ENCODE measurements at regions not wholly inside any gene's neighbourhood (a gene's known extent, or its start where the extent isn't known, plus 50 kb on each side); places are given as distances from the start of the nearest gene placed in this dataset.
"Not testable (repeated sequence)": the region's sequence is repeated elsewhere in the genome, so short reads cannot be mapped to it uniquely, and the experiment has no call there.

GRCh38 chr14:89688507-89689211 lies 265.9 kb downstream of the EFCAB11 start:
- ChIA-PET POLR2A (no interaction called here), CTCF (interaction anchor here (0.6 kb wide), 1 partner anchor 70 kb away, joined by 3 read pairs; no protein-coding TSS in a partner anchor)
- H3K36me3 ChIP-seq (ENCODE audit: control insufficient read depth, insufficient read depth, low read length) = no peaks in the 10 kb centered on the region
- H3K4me3 ChIP-seq (ENCODE audit: low read depth, low read length) = no peak overlapping the region
- no peak for DNase-seq (ENCODE audit: low read depth)
- TF ChIP-seq, protein P1, sequence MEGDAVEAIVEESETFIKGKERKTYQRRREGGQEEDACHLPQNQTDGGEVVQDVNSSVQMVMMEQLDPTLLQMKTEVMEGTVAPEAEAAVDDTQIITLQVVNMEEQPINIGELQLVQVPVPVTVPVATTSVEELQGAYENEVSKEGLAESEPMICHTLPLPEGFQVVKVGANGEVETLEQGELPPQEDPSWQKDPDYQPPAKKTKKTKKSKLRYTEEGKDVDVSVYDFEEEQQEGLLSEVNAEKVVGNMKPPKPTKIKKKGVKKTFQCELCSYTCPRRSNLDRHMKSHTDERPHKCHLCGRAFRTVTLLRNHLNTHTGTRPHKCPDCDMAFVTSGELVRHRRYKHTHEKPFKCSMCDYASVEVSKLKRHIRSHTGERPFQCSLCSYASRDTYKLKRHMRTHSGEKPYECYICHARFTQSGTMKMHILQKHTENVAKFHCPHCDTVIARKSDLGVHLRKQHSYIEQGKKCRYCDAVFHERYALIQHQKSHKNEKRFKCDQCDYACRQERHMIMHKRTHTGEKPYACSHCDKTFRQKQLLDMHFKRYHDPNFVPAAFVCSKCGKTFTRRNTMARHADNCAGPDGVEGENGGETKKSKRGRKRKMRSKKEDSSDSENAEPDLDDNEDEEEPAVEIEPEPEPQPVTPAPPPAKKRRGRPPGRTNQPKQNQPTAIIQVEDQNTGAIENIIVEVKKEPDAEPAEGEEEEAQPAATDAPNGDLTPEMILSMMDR (IDR thresholded peaks at IDR 0.05; ENCODE audit: insufficient read depth, low read depth, low read length) = no peak
- no peaks in the 10 kb centered on the region for H3K27me3 ChIP-seq (ENCODE audit: control insufficient read depth, insufficient read depth, low read length)

- H3K27me3 ChIP-seq (ENCODE audit: control insufficient read depth, insufficient read depth, low read length); POLR2A ChIA-PET; H3K4me3 ChIP-seq (ENCODE audit: low read depth, low read length); DNase-seq (ENCODE audit: low read depth); H3K36me3 ChIP-seq (ENCODE audit: control insufficient read depth, insufficient read depth, low read length): not testable (repeated sequence)
- CTCF ChIA-PET = interaction anchor here (0.8 kb wide), 1 partner anchor 257 kb away, joined by 3 read pairs; no protein-coding TSS in a partner anchor
These were observed 267.4 kb downstream of the EFCAB11 start for GRCh38 chr14:89687129-89687528.

DNA sequence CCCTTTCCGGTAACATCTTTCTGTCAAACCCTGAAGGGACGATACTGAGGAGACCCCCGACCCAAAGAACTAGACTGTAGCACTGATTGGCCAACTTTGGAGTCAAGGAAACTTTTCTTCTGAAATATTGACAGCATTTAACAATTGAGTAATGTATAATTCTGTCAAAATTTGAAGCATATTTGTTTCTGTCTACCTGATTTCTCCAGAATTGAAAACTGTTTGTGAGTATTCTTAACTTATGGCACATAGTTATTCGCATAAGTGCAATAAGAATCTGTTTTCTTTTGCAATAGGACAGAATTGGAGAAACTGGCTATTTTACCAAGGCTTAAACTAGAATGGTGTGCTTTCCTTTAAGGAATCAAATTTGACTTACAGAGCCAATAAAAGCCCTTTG lies 267.1 kb upstream of the FOXN3 start:
- H3K36me3 ChIP-seq (ENCODE audit: control insufficient read depth, insufficient read depth, low read length) = no peaks in the 10 kb centered on the region
- H3K4me3 ChIP-seq (ENCODE audit: low read depth, low read length) = no peak overlapping the region
- DNase-seq (ENCODE audit: low read depth) = no peak
- no peaks in the 10 kb centered on the region for H3K27me3 ChIP-seq (ENCODE audit: control insufficient read depth, insufficient read depth, low read length)
- POLR2A ChIA-PET = no interaction called here
- CTCF ChIA-PET = no interaction called here
- TF ChIP-seq, protein P1 (IDR thresholded peaks at IDR 0.05; ENCODE audit: insufficient read depth, low read depth, low read length) = no peak

DNA sequence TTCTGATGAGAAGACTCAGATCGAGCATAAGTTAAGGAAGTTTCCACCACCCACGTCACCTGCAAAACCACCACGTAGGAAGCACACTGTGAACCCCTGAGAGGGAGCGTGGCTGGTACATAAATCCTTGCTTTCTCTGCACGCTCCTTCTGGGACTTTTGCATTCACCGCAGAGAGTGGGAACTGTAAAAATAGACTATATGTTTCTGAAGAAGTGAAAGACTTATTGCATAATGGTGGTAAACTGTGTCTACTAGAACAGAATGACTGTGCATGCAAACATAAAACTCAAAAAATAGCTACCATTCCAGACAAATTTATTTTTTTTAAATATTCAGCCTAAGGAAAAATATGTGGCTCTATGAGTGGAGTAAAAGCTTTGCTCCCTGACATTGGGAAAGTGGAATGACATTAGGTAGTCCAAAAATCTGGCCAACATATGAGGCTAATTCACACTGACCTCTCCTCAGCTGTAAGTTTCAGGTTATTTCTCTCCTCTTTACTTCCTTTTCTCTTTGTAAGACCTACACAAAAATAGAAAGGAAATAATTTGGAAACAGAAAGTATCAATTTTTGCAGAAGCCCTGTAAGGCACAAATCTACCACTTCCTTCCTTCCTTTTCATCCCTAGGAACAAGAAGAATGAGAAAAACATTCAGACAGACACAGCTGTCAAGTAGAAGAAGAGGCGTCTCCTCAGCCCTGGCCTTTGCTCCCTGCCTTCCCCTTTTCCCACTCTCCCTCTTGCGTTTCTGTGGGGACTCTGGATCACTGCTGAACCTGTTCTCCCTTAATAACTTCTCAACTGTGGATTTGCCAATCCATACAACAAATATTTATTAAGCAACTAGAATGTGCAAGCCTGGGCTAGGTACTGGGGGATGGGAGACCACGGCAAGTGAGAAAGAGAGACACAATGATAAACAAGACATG lies 264.3 kb upstream of the FOXN3 start:
- Histone ChIP-seq H3K36me3 (ENCODE audit: control insufficient read depth, insufficient read depth, low read length) (no peaks in the 10 kb centered on the region), H3K4me3 (ENCODE audit: low read depth, low read length) (no peak overlapping the region), H3K27me3 (ENCODE audit: control insufficient read depth, insufficient read depth, low read length) (no peaks in the 10 kb centered on the region)
- ChIA-PET CTCF (interaction anchor here (2.5 kb wide), 1 partner anchor 20 kb away, joined by 7 read pairs; no protein-coding TSS in a partner anchor), POLR2A (interaction anchor here (0.7 kb wide), 1 partner anchor 9 kb away, joined by 5 read pairs; no protein-coding TSS in a partner anchor)
- DNase-seq (ENCODE audit: low read depth) = peak; percentile 4
- TF ChIP-seq, protein P1 (IDR thresholded peaks at IDR 0.05; ENCODE audit: insufficient read depth, low read depth, low read length) = no peak

DNA sequence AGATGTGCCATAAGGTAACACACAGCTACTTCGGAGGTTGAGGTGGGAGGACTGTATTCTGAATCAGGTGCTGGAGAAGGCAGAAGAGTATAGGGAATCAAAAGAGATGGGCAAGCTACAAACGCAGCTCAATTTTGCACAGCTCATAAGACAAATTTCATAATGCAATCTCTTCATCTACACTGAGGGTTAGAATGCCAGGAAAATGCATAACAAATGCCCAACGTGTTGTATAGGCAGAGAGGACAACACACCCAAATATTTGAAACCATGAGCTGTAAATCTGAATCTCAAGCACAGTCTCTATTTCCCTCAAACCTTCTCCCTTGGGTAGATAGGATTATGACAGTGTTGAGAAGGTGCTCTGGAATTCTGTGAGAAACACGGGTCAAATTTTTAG lies 263.1 kb upstream of the FOXN3 start:
- no peaks in the 10 kb centered on the region for H3K27me3 ChIP-seq (ENCODE audit: control insufficient read depth, insufficient read depth, low read length)
- no peak overlapping the region for H3K4me3 ChIP-seq (ENCODE audit: low read depth, low read length)
- no peak for DNase-seq (ENCODE audit: low read depth)
- ChIA-PET CTCF (interaction anchor here (2.5 kb wide), 1 partner anchor 21 kb away, joined by 7 read pairs; no protein-coding TSS in a partner anchor), POLR2A (no interaction called here)
- TF ChIP-seq, protein P1 (IDR thresholded peaks at IDR 0.05; ENCODE audit: insufficient read depth, low read depth, low read length) = no peak
- no peaks in the 10 kb centered on the region for H3K36me3 ChIP-seq (ENCODE audit: control insufficient read depth, insufficient read depth, low read length)
